ENCODE measurements at regions not wholly inside any gene's neighbourhood (a gene's known extent, or its start where the extent isn't known, plus 50 kb on each side); places are given as distances from the start of the nearest gene placed in this dataset.

- no peak for DNase-seq
Observed at GRCh38 chr1:209503196-209503595, 80.3 kb upstream of the CAMK1G start.

GRCh38 chr1:209504571-209504970 lies 78.9 kb upstream of the CAMK1G start:
- no peak for DNase-seq

GRCh38 chr1:209505044-209505443 lies 78.5 kb upstream of the CAMK1G start:
- no peak for DNase-seq

- DNase-seq, result no peak
Observed at GRCh38 chr1:209506101-209506500, 77.4 kb upstream of the CAMK1G start.

GRCh38 chr1:209509039-209509438 lies 74.5 kb upstream of the CAMK1G start:
- no peak for DNase-seq

- no peak for DNase-seq
Observed at GRCh38 chr1:209510063-209510462, 73.5 kb upstream of the CAMK1G start.

GRCh38 chr1:209511169-209511568 lies 72.3 kb upstream of the CAMK1G start:
- DNase-seq, result no peak

GRCh38 chr1:209512821-209513220 lies 70.7 kb upstream of the CAMK1G start:
- DNase-seq, result no peak

- no peak for DNase-seq
Observed at GRCh38 chr1:209513226-209513625, 70.3 kb upstream of the CAMK1G start.

- no peak for DNase-seq
Observed at GRCh38 chr1:209516771-209517680, 66.5 kb upstream of the CAMK1G start.

- no peak for DNase-seq
Observed at GRCh38 chr1:209517681-209518050, 65.8 kb upstream of the CAMK1G start.

GRCh38 chr1:209519786-209520185 lies 63.7 kb upstream of the CAMK1G start:
- DNase-seq, result no peak

GRCh38 chr1:209522826-209523225 lies 60.7 kb upstream of the CAMK1G start:
- DNase-seq, result no peak

- no peak for DNase-seq
Observed at GRCh38 chr1:209526137-209526536, 57.4 kb upstream of the CAMK1G start.

- DNase-seq, result no peak
Observed at GRCh38 chr1:209527372-209527771, 56.1 kb upstream of the CAMK1G start.

GRCh38 chr1:209527993-209528717 lies 55.4 kb upstream of the CAMK1G start:
- no peak for DNase-seq

- no peak for DNase-seq
Observed at GRCh38 chr1:209529233-209529632, 54.3 kb upstream of the CAMK1G start.

GRCh38 chr1:209531006-209531405 lies 52.5 kb upstream of the CAMK1G start:
- DNase-seq, result no peak

GRCh38 chr1:209531549-209531948 lies 52.0 kb upstream of the CAMK1G start:
- no peak for DNase-seq
